Right lobe of liver (tissue), 6 donors: ENCODE measurements at regions not wholly inside any gene's neighbourhood (a gene's known extent, or its start where the extent isn't known, plus 50 kb on each side); places are given as distances from the start of the nearest gene placed in this dataset.

Experiments used
- ATAC-seq, 4 donors: fragments of 200-7000 bp; cut with Tn5 transposase; one replicate each; pipeline ENCODE4 v1.9.1; 2020; ENCODE audit warnings: mild to moderate bottlenecking in 4 of 4, moderate library complexity in 4 of 4
- DNase-seq, 3 donors: peaks; one replicate each; pipeline ENCODE4 v3.0.0-alpha.2; 2020
- H3K27ac ChIP-seq, 3 donors: fragments of 200-600 bp; one replicate each; pipeline ENCODE4 v1.8.0; 2022
- H3K27me3 ChIP-seq, 2 donors: fragments of 200-600 bp; one replicate each; pipeline ENCODE4 v1.8.0; 2022
- H3K36me3 ChIP-seq, 4 donors: fragments of 200-600 bp; sonication (generic) in 1 of 4; one replicate each; pipeline versions ENCODE4 v1.5.1 to v1.8.0; 2017 to 2022; ENCODE audit warnings: control low read depth in 1 of 4
- H3K4me1 ChIP-seq, 4 donors: fragments of 200-600 bp; sonication (generic) in 1 of 4; one replicate each; pipeline versions ENCODE4 v1.5.1 to v1.8.0; 2017 to 2022; ENCODE audit warnings: control low read depth in 1 of 4
- H3K4me3 ChIP-seq, 3 donors: fragments of 200-600 bp; one replicate each; pipeline ENCODE4 v1.8.0; 2022
- H3K9me3 ChIP-seq, 4 donors: fragments of 200-600 bp; sonication (generic) in 1 of 4; one replicate each; pipeline versions ENCODE4 v1.5.1 to v1.8.0; 2017 to 2022; ENCODE audit warnings: control low read depth in 1 of 4
- POLR2A ChIP-seq: fragments of 450-650 bp; IDR thresholded peaks from one replicate; pipeline ENCODE4 v1.6.1; 2017; ENCODE audit warnings: antibody characterized with exemption, mild to moderate bottlenecking
- WGBS: methylation state at CpG from one replicate; pipeline ENCODE4 v1.1.6; 2018; ENCODE audit warnings: low coverage, low lambda C conversion rate; ENCODE audit not compliant: insufficient coverage; ENCODE audit errors: missing lambda C conversion rate; 5-methylcytosine and 5-hydroxymethylcytosine counted together
- intact Hi-C, 2 donors: fragments of 100-400 bp; cut with DNase I; formaldehyde crosslinking; loops; one replicate each; pipeline versions ENCODE4 v1.11.2 to v1.14.1; 2022
- TF ChIP-seq, protein P1 (sequence below), 4 donors: fragments of 200-600 bp in 3 of 4; fragments of 450-650 bp in 1 of 4; IDR thresholded peaks; one replicate each; pipeline versions ENCODE4 v1.5.1 to v1.8.0; 2016 to 2022; ENCODE audit warnings: antibody characterized with exemption in 4 of 4, mild to moderate bottlenecking in 2 of 4
- donor health status: DM: no; HTN: yes; CAD: no.
- donor health status: DM: no; HTN: no; CAD: no.
- donor health status: DM: no; HTN: no; CAD: no.
- donor health status: DM: no; HTN: yes; CAD: no.
- donor health status: DM: no; HTN: yes; CAD: no.

DNA sequence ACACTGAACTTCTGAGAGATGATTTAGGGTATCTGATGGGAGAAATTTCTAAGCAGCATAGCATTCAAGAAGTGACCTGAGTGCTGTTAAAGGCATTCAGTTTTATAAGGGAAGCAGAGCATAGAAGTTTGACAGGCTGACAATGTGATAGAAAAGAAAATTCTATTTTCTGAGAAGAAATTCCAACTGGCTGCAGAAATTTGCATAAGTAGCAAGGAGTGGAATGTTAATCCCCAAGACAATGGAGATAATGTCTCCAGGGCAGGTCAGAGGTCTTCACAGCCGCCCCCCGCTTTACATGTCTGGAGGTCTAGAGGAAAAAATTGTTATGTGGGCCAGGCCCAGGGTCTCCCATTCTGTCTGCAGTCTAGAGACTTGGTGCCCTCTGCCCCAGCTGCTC is 1361.8 kb upstream of the EYS start:
- ATAC-seq: no peak

GRCh38 chr6:67064323-67064722 is 1357.3 kb upstream of the EYS start:
- WGBS: 62% methylated on average over 1 of the region's 1 CpG

More for the DNA sequence above, 1361.8 kb upstream of the EYS start:
- Histone ChIP-seq H3K27ac (no peak overlapping the region), H3K36me3 (no peaks in the 10 kb centered on the region), H3K9me3 (no peaks in the 10 kb centered on the region), H3K4me1 (no peaks in the 10 kb centered on the region), H3K27me3 (no peaks in the 10 kb centered on the region), H3K4me3 (no peak overlapping the region)
- TF ChIP-seq POLR2A: no peak
- TF ChIP-seq, protein P1, sequence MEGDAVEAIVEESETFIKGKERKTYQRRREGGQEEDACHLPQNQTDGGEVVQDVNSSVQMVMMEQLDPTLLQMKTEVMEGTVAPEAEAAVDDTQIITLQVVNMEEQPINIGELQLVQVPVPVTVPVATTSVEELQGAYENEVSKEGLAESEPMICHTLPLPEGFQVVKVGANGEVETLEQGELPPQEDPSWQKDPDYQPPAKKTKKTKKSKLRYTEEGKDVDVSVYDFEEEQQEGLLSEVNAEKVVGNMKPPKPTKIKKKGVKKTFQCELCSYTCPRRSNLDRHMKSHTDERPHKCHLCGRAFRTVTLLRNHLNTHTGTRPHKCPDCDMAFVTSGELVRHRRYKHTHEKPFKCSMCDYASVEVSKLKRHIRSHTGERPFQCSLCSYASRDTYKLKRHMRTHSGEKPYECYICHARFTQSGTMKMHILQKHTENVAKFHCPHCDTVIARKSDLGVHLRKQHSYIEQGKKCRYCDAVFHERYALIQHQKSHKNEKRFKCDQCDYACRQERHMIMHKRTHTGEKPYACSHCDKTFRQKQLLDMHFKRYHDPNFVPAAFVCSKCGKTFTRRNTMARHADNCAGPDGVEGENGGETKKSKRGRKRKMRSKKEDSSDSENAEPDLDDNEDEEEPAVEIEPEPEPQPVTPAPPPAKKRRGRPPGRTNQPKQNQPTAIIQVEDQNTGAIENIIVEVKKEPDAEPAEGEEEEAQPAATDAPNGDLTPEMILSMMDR (IDR thresholded peaks at IDR 0.05): no peak
- 67% methylated on average over 1 of the region's 2 CpGs for WGBS
- intact Hi-C loops: no loop called here
- DNase-seq: no peak

DNA sequence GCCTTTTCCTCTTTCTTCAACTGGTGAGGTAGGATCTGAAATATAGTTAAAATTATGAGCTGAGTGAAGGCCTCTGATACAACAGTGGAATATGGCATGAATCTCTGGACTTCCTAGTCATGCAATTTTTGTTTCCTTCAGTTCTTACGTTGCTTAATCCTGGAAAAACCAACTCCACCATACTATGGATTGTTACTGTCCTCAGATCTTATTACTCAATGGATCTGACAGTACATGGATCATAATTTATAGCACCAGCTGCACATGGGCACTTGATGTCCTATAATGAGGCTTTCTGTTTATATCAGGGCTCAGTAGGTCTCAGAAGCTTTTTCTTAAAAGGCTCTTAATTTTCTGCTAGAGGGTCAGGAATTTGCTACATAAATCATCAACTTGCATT is 1341.0 kb upstream of the EYS start:
- no peaks in the 10 kb centered on the region for H3K9me3 ChIP-seq
- no peak for DNase-seq
- no peaks in the 10 kb centered on the region for H3K27me3 ChIP-seq
- H3K27ac ChIP-seq: no peak overlapping the region
- intact Hi-C loops: no loop called here
- ATAC-seq: no peak
- H3K4me1 ChIP-seq: no peaks in the 10 kb centered on the region
- TF ChIP-seq POLR2A: no peak
- TF ChIP-seq, protein P1 (IDR thresholded peaks at IDR 0.05): no peak
- WGBS: 42% methylated on average over 1 of the region's 1 CpG
- no peaks in the 10 kb centered on the region for H3K36me3 ChIP-seq
- H3K4me3 ChIP-seq: no peak overlapping the region

More at GRCh38 chr6:67064323-67064722, 1357.3 kb upstream of the EYS start:
- H3K36me3 ChIP-seq: no peaks in the 10 kb centered on the region
- no peak overlapping the region for H3K4me3 ChIP-seq
- TF ChIP-seq POLR2A: no peak
- TF ChIP-seq, protein P1 (IDR thresholded peaks at IDR 0.05): no peak
- no peaks in the 10 kb centered on the region for H3K27me3 ChIP-seq
- DNase-seq (no peak), ATAC-seq (no peak)
- no peaks in the 10 kb centered on the region for H3K9me3 ChIP-seq
- no peak overlapping the region for H3K27ac ChIP-seq
- intact Hi-C loops: no loop called here
- H3K4me1 ChIP-seq: no peaks in the 10 kb centered on the region

DNA sequence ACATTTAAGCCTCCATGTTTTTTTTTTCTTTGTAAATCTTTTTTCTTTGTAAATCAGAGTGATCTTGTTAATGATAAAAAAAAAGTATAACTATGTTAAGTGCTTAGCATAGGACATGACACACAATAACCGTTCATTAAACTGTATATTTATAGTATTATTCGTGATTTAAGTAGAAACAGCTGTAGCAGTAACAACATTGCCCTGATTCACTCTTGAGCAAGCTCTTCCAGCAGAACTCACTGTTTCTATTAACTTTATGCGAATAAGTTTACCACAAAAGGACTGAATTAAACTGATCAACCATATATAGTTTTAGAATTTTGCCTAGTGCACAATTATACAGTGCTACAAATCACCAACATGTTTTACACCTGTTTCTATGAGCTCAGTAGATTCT is 1338.0 kb upstream of the EYS start:
- Histone ChIP-seq H3K9me3 (no peaks in the 10 kb centered on the region), H3K27me3 (no peaks in the 10 kb centered on the region), H3K4me1 (no peaks in the 10 kb centered on the region), H3K4me3 (no peak overlapping the region), H3K36me3 (no peaks in the 10 kb centered on the region), H3K27ac (no peak overlapping the region)
- DNase-seq (no peak), ATAC-seq (no peak)
- intact Hi-C loops: no loop called here
- TF ChIP-seq, protein P1 (IDR thresholded peaks at IDR 0.05): no peak
- TF ChIP-seq POLR2A: no peak
- 42% methylated on average over 3 of the region's 3 CpGs for WGBS

GRCh38 chr6:67031451-67031850 is 1324.4 kb upstream of the EYS start:
- intact Hi-C loops: no loop called here
- H3K36me3 ChIP-seq: no peaks in the 10 kb centered on the region

More at GRCh38 chr6:67031451-67031850, 1324.4 kb upstream of the EYS start:
- ATAC-seq (no peak), DNase-seq (no peak)
- no peak overlapping the region for H3K4me3 ChIP-seq
- H3K27me3 ChIP-seq: no peaks in the 10 kb centered on the region
- no peaks in the 10 kb centered on the region for H3K4me1 ChIP-seq
- WGBS: 40% methylated on average over 3 of the region's 9 CpGs
- no peaks in the 10 kb centered on the region for H3K9me3 ChIP-seq
- no peak overlapping the region for H3K27ac ChIP-seq
- TF ChIP-seq POLR2A: no peak
- TF ChIP-seq, protein P1 (IDR thresholded peaks at IDR 0.05): no peak
